HG02943 (cell line): ENCODE measurements at regions not wholly inside any gene's neighbourhood (a gene's known extent, or its start where the extent isn't known, plus 50 kb on each side); places are given as distances from the start of the nearest gene placed in this dataset.

Experiments
- ATAC-seq: cut with Tn5 transposase; IDR thresholded peaks from one replicate; pipeline ENCODE4 v1.9.1; 2021; ENCODE audit warnings: mild to moderate bottlenecking, low read depth, moderate library complexity; ENCODE audit not compliant: unreplicated experiment

DNA sequence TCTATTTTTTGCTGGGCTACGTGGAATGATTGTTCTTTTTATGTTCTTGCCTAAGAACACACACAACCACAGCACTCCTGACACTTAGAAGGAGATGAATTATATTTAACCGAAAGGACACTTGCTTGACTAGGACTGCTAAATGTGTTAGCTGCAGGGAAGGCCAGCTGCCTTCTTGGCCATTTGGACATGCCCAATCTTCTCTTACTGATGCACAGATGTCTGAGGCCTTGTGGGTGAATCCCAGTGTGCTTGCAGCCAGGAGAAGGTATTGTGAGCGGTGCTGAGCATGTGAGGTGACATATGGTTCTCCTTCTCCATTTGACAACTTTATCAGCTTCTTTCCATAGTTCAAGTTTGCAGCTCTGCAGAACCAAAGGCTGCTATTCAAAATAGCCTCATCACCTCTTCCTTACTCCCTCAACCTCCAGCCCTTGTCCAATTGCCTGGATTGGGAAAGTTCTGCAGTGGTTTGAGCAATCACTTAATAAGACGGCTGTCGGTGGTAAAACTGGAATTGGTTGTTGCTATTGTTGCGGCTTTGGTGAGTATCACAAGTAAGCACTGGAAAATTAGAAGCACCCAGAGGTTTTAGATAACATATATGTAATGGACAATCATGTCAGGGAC is 1113.3 kb downstream of the TSN start:
- ATAC-seq, result no peak

DNA sequence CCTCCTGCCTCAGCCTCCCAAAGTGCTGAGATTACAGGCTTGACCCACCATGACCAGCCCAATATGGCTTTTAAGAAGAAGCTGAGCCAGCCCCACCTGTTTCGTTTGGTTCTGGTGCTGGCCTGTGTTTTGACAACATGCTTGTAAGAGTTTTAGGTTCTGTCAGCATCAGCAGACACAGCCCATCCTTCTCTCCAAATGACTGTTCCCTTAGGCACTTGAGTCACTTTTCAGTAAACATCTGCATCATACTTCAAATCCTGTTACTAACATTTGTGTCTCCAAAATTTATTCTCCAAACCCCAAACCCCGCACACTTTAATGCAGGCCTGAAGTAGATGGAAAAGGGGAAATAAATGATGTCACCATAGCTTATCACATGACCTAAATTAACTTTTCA is 1118.5 kb downstream of the TSN start:
- ATAC-seq, result no peak

GRCh38 chr2:122875091-122875865 is 1119.8 kb downstream of the TSN start:
- ATAC-seq, result no peak

GRCh38 chr2:122883849-122884248 is 1128.4 kb downstream of the TSN start:
- no peak for ATAC-seq

DNA sequence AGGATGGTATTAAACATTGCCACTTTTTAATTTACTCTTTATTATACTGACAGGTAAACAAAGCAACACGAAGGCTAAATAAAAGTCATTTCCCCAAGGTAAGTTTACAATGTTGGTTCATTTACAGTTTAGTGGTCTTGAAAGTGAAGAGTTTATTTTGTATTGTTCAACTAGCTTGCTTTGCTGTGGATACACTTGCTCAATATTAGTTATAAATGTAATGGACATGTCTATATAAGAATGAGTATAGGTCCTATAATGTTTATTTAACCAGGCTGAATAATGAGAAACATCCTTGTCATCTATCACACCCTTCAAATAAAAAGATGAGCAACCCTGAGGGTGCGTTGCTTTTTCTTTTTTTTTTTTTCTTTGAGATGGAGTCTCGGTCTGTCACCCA is 1129.4 kb downstream of the TSN start:
- no peak for ATAC-seq

- no peak for ATAC-seq
Observed at GRCh38 chr2:122885436-122885835, 1130.0 kb downstream of the TSN start.

- no peak for ATAC-seq
Observed at GRCh38 chr2:122886479-122887145, 1131.2 kb downstream of the TSN start.

DNA sequence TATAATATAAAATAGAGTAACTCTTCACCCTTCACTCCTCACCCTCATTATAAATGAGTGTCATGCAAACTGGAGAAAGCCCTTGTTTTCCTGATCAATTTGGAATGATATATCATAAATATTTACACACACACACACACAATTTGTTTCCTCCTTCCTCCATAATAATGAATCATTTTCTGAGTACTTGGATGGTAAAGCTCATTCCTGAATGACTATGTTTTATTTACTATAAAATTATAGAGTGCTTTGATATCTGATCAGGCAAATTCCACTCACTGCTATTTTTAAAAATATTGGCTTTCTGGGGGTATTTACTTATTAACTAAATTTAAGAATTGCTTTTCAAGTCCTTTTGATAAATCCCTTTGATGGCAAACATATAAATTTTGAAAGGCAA is 1125.5 kb upstream of the CNTNAP5 start:
- ATAC-seq, result no peak

- no peak for ATAC-seq
Observed at GRCh38 chr2:122905431-122905830, 1119.7 kb upstream of the CNTNAP5 start.

- no peak for ATAC-seq
Observed at GRCh38 chr2:122908159-122908558, 1116.9 kb upstream of the CNTNAP5 start.

DNA sequence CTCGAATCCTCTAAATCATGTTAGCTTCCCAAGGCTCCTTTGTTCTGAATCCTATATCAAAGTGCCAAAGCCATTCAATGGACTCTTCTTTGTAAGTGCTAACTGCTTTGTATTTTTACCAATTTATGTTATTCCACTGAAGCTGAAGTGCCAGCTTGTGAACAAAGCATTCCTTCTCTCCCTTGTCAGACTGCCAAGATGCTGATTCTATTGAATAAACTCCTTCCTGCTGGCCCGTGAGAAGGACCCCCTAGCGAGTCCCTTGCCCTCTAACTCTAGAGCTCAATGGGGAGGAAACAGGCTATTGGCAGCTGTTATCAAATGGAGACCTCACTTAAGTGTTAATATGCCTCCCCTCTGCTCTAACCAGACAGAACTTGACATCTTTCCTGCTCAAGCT is 1097.9 kb upstream of the CNTNAP5 start:
- no peak for ATAC-seq

GRCh38 chr2:122927710-122928557 is 1097.2 kb upstream of the CNTNAP5 start:
- ATAC-seq, result no peak

- no peak for ATAC-seq
Observed at GRCh38 chr2:122929347-122929746, 1095.7 kb upstream of the CNTNAP5 start.

GRCh38 chr2:122935506-122935905 is 1089.6 kb upstream of the CNTNAP5 start:
- no peak for ATAC-seq

DNA sequence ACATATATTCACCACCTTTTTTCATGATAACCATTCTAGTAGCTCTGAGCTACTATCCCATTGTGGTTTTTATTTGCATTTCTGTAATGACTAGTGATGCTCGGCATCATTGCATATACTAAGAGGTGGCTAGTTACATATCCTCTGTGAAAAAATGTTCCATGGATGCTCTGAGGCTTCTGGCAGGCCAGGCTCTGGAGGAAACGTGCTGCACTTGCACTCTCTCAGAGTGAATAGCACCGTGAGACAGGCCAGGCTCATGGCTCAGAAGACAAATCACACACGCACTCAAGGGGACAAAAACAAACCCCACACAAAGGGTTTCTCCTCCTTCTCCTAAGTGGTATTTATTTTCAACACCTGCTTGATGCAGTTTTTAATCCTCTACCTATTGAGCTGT is 1085.3 kb upstream of the CNTNAP5 start:
- no peak for ATAC-seq

DNA sequence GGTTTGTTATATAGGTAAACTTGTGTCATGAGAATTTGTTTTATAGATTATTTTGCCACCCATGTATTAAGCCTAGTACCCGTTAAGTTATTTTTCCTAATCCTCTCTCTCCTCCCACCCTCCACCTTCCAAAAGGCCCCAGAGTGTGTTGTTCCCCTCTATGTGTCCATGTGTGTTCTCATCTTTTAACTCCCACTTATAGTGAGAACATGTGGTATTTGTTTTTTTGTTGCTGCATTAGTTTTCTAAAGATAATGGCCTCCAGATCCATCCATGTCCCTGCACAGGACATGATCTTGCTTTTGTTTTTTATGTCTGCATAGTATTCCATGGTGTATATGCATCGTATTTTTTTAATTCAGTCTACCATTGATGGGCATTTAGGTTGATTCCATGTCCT is 1075.6 kb upstream of the CNTNAP5 start:
- no peak for ATAC-seq

DNA sequence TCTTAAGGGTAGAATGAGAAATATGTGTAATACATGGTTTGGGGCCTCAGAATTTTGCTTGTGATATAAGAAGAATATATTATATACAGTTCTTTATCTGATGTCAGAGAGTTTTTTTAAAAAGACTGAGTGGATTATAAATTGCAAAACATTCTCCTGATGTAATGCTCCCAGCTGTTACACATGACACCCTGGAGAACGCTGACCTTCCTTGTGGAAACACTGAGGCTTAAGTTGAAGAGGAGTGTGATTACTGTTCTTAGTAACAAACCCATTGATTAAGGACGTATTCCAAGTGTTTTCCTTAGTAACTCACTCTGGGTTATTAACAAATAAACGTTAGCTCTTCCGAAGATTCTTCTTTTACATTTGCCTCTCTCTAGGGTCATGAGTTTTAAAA is 1069.3 kb upstream of the CNTNAP5 start:
- ATAC-seq, result no peak

DNA sequence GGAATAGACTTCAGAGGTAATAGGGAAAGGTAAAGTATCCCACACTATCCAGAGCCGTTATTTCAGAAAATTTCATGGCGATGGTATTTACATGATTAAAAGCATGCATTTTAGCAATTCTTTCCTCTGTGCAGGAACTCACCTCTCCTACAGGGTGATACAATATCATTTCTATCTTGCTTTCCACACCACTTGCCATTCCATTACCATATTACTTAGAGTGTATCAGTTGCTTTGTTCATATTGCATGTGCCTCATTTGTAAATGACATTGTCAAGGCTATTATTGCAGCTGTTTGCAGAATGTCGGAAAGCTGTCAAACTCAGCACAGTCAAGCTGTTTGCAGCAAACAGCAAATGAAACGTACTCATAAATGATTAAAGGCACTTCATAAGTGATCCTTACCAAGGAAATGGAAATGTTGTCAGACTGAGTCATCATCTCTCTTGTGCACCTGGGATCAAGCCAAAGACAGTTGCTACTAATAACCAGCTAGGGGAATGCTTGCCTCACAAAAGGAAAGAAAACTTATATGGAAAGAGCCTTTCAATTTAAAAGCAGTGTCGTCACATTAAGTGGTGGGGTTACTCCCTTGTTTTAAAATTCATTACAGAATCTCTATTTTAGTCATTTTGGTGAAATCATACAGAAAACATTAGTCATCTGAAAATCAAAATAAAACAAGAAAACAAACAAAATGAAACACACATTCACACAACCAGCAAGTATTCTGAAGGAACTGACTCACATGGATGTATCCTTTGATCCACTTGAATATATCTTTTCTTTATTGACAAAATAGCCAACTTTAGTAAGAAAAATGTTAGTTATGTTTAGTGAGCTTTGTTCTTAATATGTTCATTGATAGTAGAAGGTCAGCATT is 1064.1 kb upstream of the CNTNAP5 start:
- ATAC-seq, result no peak

- ATAC-seq, result no peak
Observed at GRCh38 chr2:122966461-122966860, 1058.6 kb upstream of the CNTNAP5 start.

DNA sequence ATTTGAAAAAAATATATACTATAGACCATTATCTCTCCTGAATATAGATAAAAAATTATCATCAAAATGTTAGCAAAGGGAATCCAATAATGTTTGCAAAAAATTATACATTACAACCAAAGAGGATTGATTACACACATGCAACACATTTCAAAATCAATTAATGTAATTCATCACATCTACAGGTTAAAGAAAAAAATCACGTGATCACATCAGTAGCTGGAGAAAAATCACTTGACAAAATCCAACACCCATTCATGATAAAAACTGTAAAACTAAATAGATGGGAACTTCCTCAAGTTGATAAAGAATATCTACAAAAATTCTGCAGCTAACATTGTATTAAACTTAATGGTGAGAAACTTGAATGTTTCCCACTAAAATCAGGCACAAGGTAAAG is 1047.5 kb upstream of the CNTNAP5 start:
- ATAC-seq, result no peak
